ENCODE measurements at regions not wholly inside any gene's neighbourhood (a gene's known extent, or its start where the extent isn't known, plus 50 kb on each side); places are given as distances from the start of the nearest gene placed in this dataset.

GRCh38 chr2:82674652-82675051, 1784.4 kb downstream of the SUCLG1 start:
- no peak for DNase-seq
- intact Hi-C loops (cut with DNase I), result no loop called here
- no peak overlapping the region for H3K4me3 ChIP-seq
- no peak overlapping the region for H3K27ac ChIP-seq
- no peaks in the 10 kb centered on the region for H3K36me3 ChIP-seq
- no peaks in the 10 kb centered on the region for H3K27me3 ChIP-seq
- no peak for TF ChIP-seq CTCF (IDR thresholded peaks at IDR 0.05)
- TF ChIP-seq POLR2A (IDR thresholded peaks at IDR 0.05), result no peak
- TF ChIP-seq EP300 (IDR thresholded peaks at IDR 0.05), result no peak
- WGBS, 3 donors, result 59 to 62% (median 59%) methylated on average over 3 of the region's 3 CpGs
- no peaks in the 10 kb centered on the region for H3K9me3 ChIP-seq
- H3K4me1 ChIP-seq (ENCODE audit: insufficient read depth), result no peaks in the 10 kb centered on the region

- no peaks in the 10 kb centered on the region for H3K36me3 ChIP-seq
- no peaks in the 10 kb centered on the region for H3K27me3 ChIP-seq
- no peak for TF ChIP-seq EP300 (IDR thresholded peaks at IDR 0.05)
- H3K27ac ChIP-seq, result no peak overlapping the region
- H3K4me3 ChIP-seq, result no peak overlapping the region
- no peaks in the 10 kb centered on the region for H3K4me1 ChIP-seq (ENCODE audit: insufficient read depth)
- H3K9me3 ChIP-seq, result no peaks in the 10 kb centered on the region
- no peak for DNase-seq
- intact Hi-C loops (cut with DNase I), result no loop called here
- WGBS, 3 donors, result 56 to 64% (median 60%) methylated on average over 1 of the region's 1 CpG
These were observed 1791.6 kb downstream of the SUCLG1 start for GRCh38 chr2:82667491-82667890.

GRCh38 chr2:82665691-82666090, 1793.4 kb downstream of the SUCLG1 start:
- Histone ChIP-seq H3K9me3 (no peaks in the 10 kb centered on the region), H3K4me1 (ENCODE audit: insufficient read depth) (no peaks in the 10 kb centered on the region), H3K27ac (no peak overlapping the region), H3K36me3 (no peaks in the 10 kb centered on the region), H3K4me3 (no peak overlapping the region), H3K27me3 (no peaks in the 10 kb centered on the region)
- no peak for DNase-seq
- TF ChIP-seq CTCF (IDR thresholded peaks at IDR 0.05) (no peak), POLR2A (IDR thresholded peaks at IDR 0.05) (no peak), EP300 (IDR thresholded peaks at IDR 0.05) (no peak)
- 21 to 35% (median 23%) methylated on average over 3 of the region's 3 CpGs for WGBS, 3 donors
- intact Hi-C loops (cut with DNase I), result no loop called here

- intact Hi-C loops (cut with DNase I), result no loop called here
- H3K27me3 ChIP-seq, result no peaks in the 10 kb centered on the region
- no peaks in the 10 kb centered on the region for H3K4me1 ChIP-seq (ENCODE audit: insufficient read depth)
- H3K36me3 ChIP-seq, result no peaks in the 10 kb centered on the region
- 81 to 83% (median 82%) methylated on average over 2 of the region's 2 CpGs for WGBS, 3 donors
- TF ChIP-seq EP300 (IDR thresholded peaks at IDR 0.05) (no peak), CTCF (IDR thresholded peaks at IDR 0.05) (no peak), POLR2A (IDR thresholded peaks at IDR 0.05) (no peak)
- H3K4me3 ChIP-seq, result no peak overlapping the region
- DNase-seq, result no peak
- no peaks in the 10 kb centered on the region for H3K9me3 ChIP-seq
- H3K27ac ChIP-seq, result no peak overlapping the region
These were observed 1802.0 kb downstream of the SUCLG1 start for GRCh38 chr2:82657106-82657505.

GRCh38 chr2:82656420-82656819, 1802.7 kb downstream of the SUCLG1 start:
- Histone ChIP-seq H3K27ac (no peak overlapping the region), H3K27me3 (no peaks in the 10 kb centered on the region), H3K9me3 (no peaks in the 10 kb centered on the region), H3K36me3 (no peaks in the 10 kb centered on the region), H3K4me1 (ENCODE audit: insufficient read depth) (no peaks in the 10 kb centered on the region), H3K4me3 (no peak overlapping the region)
- WGBS, 3 donors, result 20 to 34% (median 32%) methylated on average over 2 of the region's 2 CpGs
- intact Hi-C loops (cut with DNase I), result no loop called here
- no peak for TF ChIP-seq POLR2A (IDR thresholded peaks at IDR 0.05)
- TF ChIP-seq EP300 (IDR thresholded peaks at IDR 0.05), result no peak
- DNase-seq, result no peak

- DNase-seq, result no peak
- H3K9me3 ChIP-seq, result no peaks in the 10 kb centered on the region
- no peaks in the 10 kb centered on the region for H3K27me3 ChIP-seq
- intact Hi-C loops (cut with DNase I), result no loop called here
- H3K4me3 ChIP-seq, result no peak overlapping the region
- H3K4me1 ChIP-seq (ENCODE audit: insufficient read depth), result no peaks in the 10 kb centered on the region
- no peak overlapping the region for H3K27ac ChIP-seq
- no peaks in the 10 kb centered on the region for H3K36me3 ChIP-seq
- TF ChIP-seq POLR2A (IDR thresholded peaks at IDR 0.05), result no peak
- TF ChIP-seq EP300 (IDR thresholded peaks at IDR 0.05), result no peak
- TF ChIP-seq CTCF (IDR thresholded peaks at IDR 0.05), result no peak
These were observed 1807.0 kb downstream of the SUCLG1 start for GRCh38 chr2:82652117-82652516.

Measured in ovary (tissue), 7 donors.